ENCODE measurements at regions not wholly inside any gene's neighbourhood (a gene's known extent, or its start where the extent isn't known, plus 50 kb on each side); places are given as distances from the start of the nearest gene placed in this dataset.

- peaks cover 3% of the 10 kb centered on the region for H3K9me3 ChIP-seq (ENCODE audit: severe bottlenecking)
- no peaks in the 10 kb centered on the region for H3K27me3 ChIP-seq (ENCODE audit: insufficient read depth, poor library complexity, severe bottlenecking)
- H3K4me1 ChIP-seq (ENCODE audit: insufficient read depth, poor library complexity, severe bottlenecking), result no peaks in the 10 kb centered on the region
- TF ChIP-seq, protein P1, sequence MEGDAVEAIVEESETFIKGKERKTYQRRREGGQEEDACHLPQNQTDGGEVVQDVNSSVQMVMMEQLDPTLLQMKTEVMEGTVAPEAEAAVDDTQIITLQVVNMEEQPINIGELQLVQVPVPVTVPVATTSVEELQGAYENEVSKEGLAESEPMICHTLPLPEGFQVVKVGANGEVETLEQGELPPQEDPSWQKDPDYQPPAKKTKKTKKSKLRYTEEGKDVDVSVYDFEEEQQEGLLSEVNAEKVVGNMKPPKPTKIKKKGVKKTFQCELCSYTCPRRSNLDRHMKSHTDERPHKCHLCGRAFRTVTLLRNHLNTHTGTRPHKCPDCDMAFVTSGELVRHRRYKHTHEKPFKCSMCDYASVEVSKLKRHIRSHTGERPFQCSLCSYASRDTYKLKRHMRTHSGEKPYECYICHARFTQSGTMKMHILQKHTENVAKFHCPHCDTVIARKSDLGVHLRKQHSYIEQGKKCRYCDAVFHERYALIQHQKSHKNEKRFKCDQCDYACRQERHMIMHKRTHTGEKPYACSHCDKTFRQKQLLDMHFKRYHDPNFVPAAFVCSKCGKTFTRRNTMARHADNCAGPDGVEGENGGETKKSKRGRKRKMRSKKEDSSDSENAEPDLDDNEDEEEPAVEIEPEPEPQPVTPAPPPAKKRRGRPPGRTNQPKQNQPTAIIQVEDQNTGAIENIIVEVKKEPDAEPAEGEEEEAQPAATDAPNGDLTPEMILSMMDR (IDR thresholded peaks at IDR 0.05; ENCODE audit: poor library complexity, severe bottlenecking), result no peak
- no peak overlapping the region for H3K4me3 ChIP-seq (ENCODE audit: severe bottlenecking)
- no peaks in the 10 kb centered on the region for H3K36me3 ChIP-seq (ENCODE audit: low read depth)
- H3K27ac ChIP-seq (ENCODE audit: poor library complexity, severe bottlenecking), result no peak overlapping the region
- DNase-seq (ENCODE audit: low spot score) (no peak), ATAC-seq (ENCODE audit: low read depth) (no peak)
Observed at GRCh38 chr3:88267-88666, 108.3 kb upstream of the CHL1 start.

DNA sequence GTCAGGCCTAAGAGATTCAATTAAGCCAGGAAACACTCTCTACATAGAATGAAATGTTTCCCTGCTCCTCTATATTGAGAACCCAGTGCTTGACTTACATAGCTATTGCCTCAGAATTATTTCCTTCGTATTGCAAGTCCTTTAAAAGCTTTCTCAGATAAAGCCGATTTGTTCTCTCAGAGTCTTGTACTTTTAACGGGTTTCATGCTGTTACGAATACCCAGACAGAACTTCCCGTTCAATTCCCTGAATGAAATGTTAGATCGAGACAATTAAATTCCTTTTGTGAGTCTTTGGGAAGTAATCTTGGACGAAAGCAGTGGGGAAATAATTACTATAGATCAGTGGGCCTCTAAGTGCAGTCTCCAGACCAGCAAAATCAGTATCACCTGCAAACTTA, 102.8 kb upstream of the CHL1 start:
- Histone ChIP-seq H3K4me3 (ENCODE audit: severe bottlenecking) (no peak overlapping the region), H3K27me3 (ENCODE audit: insufficient read depth, poor library complexity, severe bottlenecking) (no peaks in the 10 kb centered on the region), H3K36me3 (ENCODE audit: low read depth) (no peaks in the 10 kb centered on the region), H3K9me3 (ENCODE audit: severe bottlenecking) (peaks cover 3% of the 10 kb centered on the region), H3K4me1 (ENCODE audit: insufficient read depth, poor library complexity, severe bottlenecking) (no peaks in the 10 kb centered on the region), H3K27ac (ENCODE audit: poor library complexity, severe bottlenecking) (no peak overlapping the region)
- TF ChIP-seq, protein P1 (IDR thresholded peaks at IDR 0.05; ENCODE audit: poor library complexity, severe bottlenecking), result no peak
- ATAC-seq (ENCODE audit: low read depth) (no peak), DNase-seq (ENCODE audit: low spot score) (no peak)

- H3K27ac ChIP-seq (ENCODE audit: poor library complexity, severe bottlenecking), result no peak overlapping the region
- no peaks in the 10 kb centered on the region for H3K36me3 ChIP-seq (ENCODE audit: low read depth)
- no peak for ATAC-seq (ENCODE audit: low read depth)
- TF ChIP-seq, protein P1 (IDR thresholded peaks at IDR 0.05; ENCODE audit: poor library complexity, severe bottlenecking), result no peak
- H3K4me3 ChIP-seq (ENCODE audit: severe bottlenecking), result no peak overlapping the region
- H3K27me3 ChIP-seq (ENCODE audit: insufficient read depth, poor library complexity, severe bottlenecking), result no peaks in the 10 kb centered on the region
- H3K9me3 ChIP-seq (ENCODE audit: severe bottlenecking), result no peaks in the 10 kb centered on the region
- DNase-seq (ENCODE audit: low spot score), result no peak
- H3K4me1 ChIP-seq (ENCODE audit: insufficient read depth, poor library complexity, severe bottlenecking), result no peaks in the 10 kb centered on the region
Observed at GRCh38 chr3:96259-96658, 100.3 kb upstream of the CHL1 start.

GRCh38 chr3:97417-98258, 98.9 kb upstream of the CHL1 start:
- Histone ChIP-seq H3K4me3 (ENCODE audit: severe bottlenecking) (no peak overlapping the region), H3K27ac (ENCODE audit: poor library complexity, severe bottlenecking) (no peak overlapping the region), H3K36me3 (ENCODE audit: low read depth) (no peaks in the 10 kb centered on the region), H3K27me3 (ENCODE audit: insufficient read depth, poor library complexity, severe bottlenecking) (no peaks in the 10 kb centered on the region), H3K9me3 (ENCODE audit: severe bottlenecking) (no peaks in the 10 kb centered on the region), H3K4me1 (ENCODE audit: insufficient read depth, poor library complexity, severe bottlenecking) (no peaks in the 10 kb centered on the region)
- TF ChIP-seq, protein P1 (IDR thresholded peaks at IDR 0.05; ENCODE audit: poor library complexity, severe bottlenecking), result no peak
- DNase-seq (ENCODE audit: low spot score) (no peak), ATAC-seq (ENCODE audit: low read depth) (no peak)

DNA sequence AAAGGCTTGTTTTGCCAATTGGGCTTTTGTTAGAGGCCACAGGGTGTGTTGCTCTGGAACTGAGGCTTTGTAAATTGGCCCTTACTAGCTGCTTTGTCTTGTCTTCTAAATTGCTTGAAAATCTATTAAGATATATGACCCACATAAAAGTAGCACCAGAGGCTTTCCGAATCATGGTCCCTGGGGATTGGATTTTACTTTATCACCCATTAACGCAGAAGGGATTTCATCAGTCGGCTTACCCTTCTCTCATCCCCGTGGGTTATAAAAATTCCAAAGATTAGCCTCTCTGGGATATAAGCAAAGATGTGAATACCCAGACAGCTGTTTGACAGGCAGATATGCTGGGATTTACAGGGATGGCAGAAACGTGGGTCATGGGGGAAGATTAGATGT, 98.3 kb upstream of the CHL1 start:
- no peak for ATAC-seq (ENCODE audit: low read depth)
- no peaks in the 10 kb centered on the region for H3K27me3 ChIP-seq (ENCODE audit: insufficient read depth, poor library complexity, severe bottlenecking)
- no peak for DNase-seq (ENCODE audit: low spot score)
- no peak overlapping the region for H3K27ac ChIP-seq (ENCODE audit: poor library complexity, severe bottlenecking)
- no peaks in the 10 kb centered on the region for H3K9me3 ChIP-seq (ENCODE audit: severe bottlenecking)
- H3K4me1 ChIP-seq (ENCODE audit: insufficient read depth, poor library complexity, severe bottlenecking), result no peaks in the 10 kb centered on the region
- TF ChIP-seq, protein P1 (IDR thresholded peaks at IDR 0.05; ENCODE audit: poor library complexity, severe bottlenecking), result no peak
- no peaks in the 10 kb centered on the region for H3K36me3 ChIP-seq (ENCODE audit: low read depth)
- no peak overlapping the region for H3K4me3 ChIP-seq (ENCODE audit: severe bottlenecking)

All from RWPE2 (cell line).